GM23338 (cell line): ENCODE measurements at regions not wholly inside any gene's neighbourhood (a gene's known extent, or its start where the extent isn't known, plus 50 kb on each side); places are given as distances from the start of the nearest gene placed in this dataset.

Experiments used
- ATAC-seq: fragments of 200-7000 bp; cut with Tn5 transposase; 3 replicates; pipeline ENCODE4 v1.9.1; 2020
- DNase-seq: peaks from one replicate; pipeline ENCODE4 v3.0.0-alpha.2; 2015; ENCODE audit warnings: low spot score
- H2AFZ ChIP-seq: fragments of 200-600 bp; sonication (generic); 2 replicates; pipeline ENCODE4 v1.8.0; 2016; ENCODE audit warnings: antibody characterized with exemption, mild to moderate bottlenecking, moderate library complexity
- H3F3A ChIP-seq: fragments of 200-600 bp; sonication (generic); replicated peaks from 2 replicates; pipeline ENCODE4 v1.8.0; 2017; ENCODE audit warnings: antibody characterized with exemption, mixed run types, low read depth
- H3K27ac ChIP-seq: fragments of 200-600 bp; sonication (generic); 2 replicates; pipeline ENCODE4 v1.6.1; 2016; ENCODE audit warnings: low read depth
- H3K27me3 ChIP-seq: fragments of 200-600 bp; sonication (generic); 2 replicates; pipeline ENCODE4 v1.8.0; 2016; ENCODE audit warnings: mild to moderate bottlenecking, mixed run types, moderate library complexity; ENCODE audit not compliant: insufficient read depth
- H3K36me3 ChIP-seq: fragments of 200-600 bp; sonication (generic); 2 replicates; pipeline ENCODE4 v1.8.0; 2016; ENCODE audit warnings: mild to moderate bottlenecking; ENCODE audit not compliant: insufficient read depth
- H3K4me1 ChIP-seq: fragments of 200-600 bp; sonication (generic); 2 replicates; pipeline ENCODE4 v1.8.0; 2016; ENCODE audit warnings: mild to moderate bottlenecking, moderate library complexity; ENCODE audit not compliant: insufficient read depth
- H3K4me2 ChIP-seq: fragments of 200-600 bp; sonication (generic); 2 replicates; pipeline ENCODE4 v1.7.1; 2017; ENCODE audit warnings: mixed run types
- H3K4me3 ChIP-seq: fragments of 200-600 bp; sonication (generic); 2 replicates; pipeline ENCODE4 v1.6.1; 2016; ENCODE audit warnings: mixed run types
- H3K79me2 ChIP-seq: fragments of 200-600 bp; sonication (generic); replicated peaks from 2 replicates; pipeline ENCODE4 v1.8.0; 2017; ENCODE audit warnings: mild to moderate bottlenecking; ENCODE audit not compliant: insufficient read depth
- H3K9me2 ChIP-seq: fragments of 200-600 bp; sonication (generic); 2 replicates; pipeline ENCODE4 v1.8.0; 2017; ENCODE audit not compliant: insufficient read depth
- H4K20me1 ChIP-seq: fragments of 200-600 bp; sonication (generic); replicated peaks from 2 replicates; pipeline ENCODE4 v1.8.0; 2017; ENCODE audit warnings: mild to moderate bottlenecking; ENCODE audit not compliant: insufficient read depth
- H3K27ac Mint-ChIP-seq: 2 replicates; pipeline ENCODE4 v1.8.0; 2020; ENCODE audit warnings: inconsistent platforms, mild to moderate bottlenecking, moderate library complexity, mixed read lengths
- H3K27me3 Mint-ChIP-seq: 3 replicates; pipeline ENCODE4 v1.8.0; 2022; ENCODE audit warnings: low read depth, mild to moderate bottlenecking, moderate library complexity, mixed read lengths, inconsistent platforms; ENCODE audit not compliant: insufficient read depth, poor library complexity
- H3K36me3 Mint-ChIP-seq: 3 replicates; pipeline ENCODE4 v1.8.0; 2021; ENCODE audit warnings: low read depth, mild to moderate bottlenecking, inconsistent platforms, moderate library complexity, mixed read lengths
- H3K4me1 Mint-ChIP-seq: 3 replicates; pipeline ENCODE4 v1.8.0; 2020; ENCODE audit warnings: mild to moderate bottlenecking, inconsistent platforms, mixed read lengths
- H3K4me3 Mint-ChIP-seq: 3 replicates; pipeline ENCODE4 v1.8.0; 2021; ENCODE audit warnings: moderate library complexity, mild to moderate bottlenecking, inconsistent platforms, mixed read lengths
- H3K9me3 Mint-ChIP-seq: 3 replicates; pipeline ENCODE4 v1.8.0; 2020; ENCODE audit warnings: moderate library complexity, mild to moderate bottlenecking, inconsistent platforms, mixed read lengths
- CREB1 ChIP-seq: fragments of 250-450 bp; sonication (Bioruptor Pico); IDR thresholded peaks from 2 replicates; pipeline ENCODE4 v1.5.0; 2020; ENCODE audit warnings: low read depth, mild to moderate bottlenecking, moderate library complexity
- EZH2 ChIP-seq: fragments of 200-600 bp; sonication (generic); IDR thresholded peaks from one replicate; pipeline ENCODE4 v1.8.0; 2017; ENCODE audit warnings: antibody characterized with exemption, mild to moderate bottlenecking, low read depth; ENCODE audit not compliant: unreplicated experiment
- EZH2phosphoT487 ChIP-seq: fragments of 200-600 bp; sonication (generic); IDR thresholded peaks from one replicate; pipeline ENCODE4 v1.8.1; 2018; ENCODE audit warnings: antibody characterized with exemption; ENCODE audit not compliant: unreplicated experiment
- NANOG ChIP-seq: IDR thresholded peaks from 2 replicates; pipeline ENCODE4 v1.6.1; 2016; ENCODE audit warnings: antibody characterized with exemption, borderline replicate concordance
- POLR2AphosphoS5 ChIP-seq: IDR thresholded peaks from 2 replicates; pipeline ENCODE4 v1.6.1; 2016; ENCODE audit warnings: antibody characterized with exemption, low read depth
- ZNF114 ChIP-seq: fragments of 250-450 bp; sonication (Bioruptor Pico); IDR thresholded peaks from 2 replicates; pipeline ENCODE4 v1.5.0; 2020; ENCODE audit warnings: mild to moderate bottlenecking, moderate library complexity
- ZNF331 ChIP-seq: fragments of 250-450 bp; sonication (Bioruptor Pico); IDR thresholded peaks from 2 replicates; pipeline ENCODE4 v1.5.0; 2020; ENCODE audit warnings: low read depth, mild to moderate bottlenecking, moderate library complexity
- TF ChIP-seq, protein P1 (sequence below): IDR thresholded peaks from 2 replicates; pipeline ENCODE4 v1.6.1; 2016; ENCODE audit warnings: antibody characterized with exemption
- TF ChIP-seq, protein P2 (sequence below): IDR thresholded peaks from one replicate; pipeline ENCODE4 v1.6.1; 2018; ENCODE audit warnings: antibody characterized with exemption; ENCODE audit not compliant: unreplicated experiment
- TF ChIP-seq, protein P3 (sequence below): fragments of 250-450 bp; sonication (Bioruptor Pico); IDR thresholded peaks from 2 replicates; pipeline ENCODE4 v1.5.0; 2020; ENCODE audit warnings: mild to moderate bottlenecking, moderate library complexity

DNA sequence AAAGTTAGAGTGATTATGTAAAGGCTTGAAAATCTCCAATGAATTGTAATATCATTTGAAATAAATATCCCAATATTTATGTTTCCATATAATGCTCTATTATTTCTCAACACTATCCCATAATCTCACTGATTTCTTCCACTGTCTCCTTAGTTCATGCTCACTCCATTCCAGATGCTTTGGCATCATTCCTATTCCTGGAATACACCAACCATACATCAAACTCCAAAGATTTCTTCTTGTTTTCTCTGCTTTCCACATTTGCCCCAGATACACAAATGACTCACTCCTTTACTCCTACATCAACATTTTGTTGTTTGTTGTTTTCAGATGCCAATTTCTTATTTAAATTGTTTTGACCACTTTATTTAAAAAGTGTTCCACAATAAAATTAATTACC lies 1390.8 kb downstream of the ZPLD1 start:
- Mint-ChIP-seq H3K27ac (no peak overlapping the region), H3K4me1 (peaks cover 3% of the 10 kb centered on the region; the same call in 2 of the 3 replicates), H3K9me3 (no peaks in the 10 kb centered on the region; the same call in 2 of the 3 replicates), H3K36me3 (no peaks in the 10 kb centered on the region), H3K4me3 (no peak overlapping the region), H3K27me3 (peaks cover 2% of the 10 kb centered on the region)
- H2AFZ ChIP-seq: no peak overlapping the region
- H3K4me1 ChIP-seq: no peaks in the 10 kb centered on the region
- TF ChIP-seq, protein P1, sequence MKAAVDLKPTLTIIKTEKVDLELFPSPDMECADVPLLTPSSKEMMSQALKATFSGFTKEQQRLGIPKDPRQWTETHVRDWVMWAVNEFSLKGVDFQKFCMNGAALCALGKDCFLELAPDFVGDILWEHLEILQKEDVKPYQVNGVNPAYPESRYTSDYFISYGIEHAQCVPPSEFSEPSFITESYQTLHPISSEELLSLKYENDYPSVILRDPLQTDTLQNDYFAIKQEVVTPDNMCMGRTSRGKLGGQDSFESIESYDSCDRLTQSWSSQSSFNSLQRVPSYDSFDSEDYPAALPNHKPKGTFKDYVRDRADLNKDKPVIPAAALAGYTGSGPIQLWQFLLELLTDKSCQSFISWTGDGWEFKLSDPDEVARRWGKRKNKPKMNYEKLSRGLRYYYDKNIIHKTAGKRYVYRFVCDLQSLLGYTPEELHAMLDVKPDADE: no peak
- TF ChIP-seq, protein P2, sequence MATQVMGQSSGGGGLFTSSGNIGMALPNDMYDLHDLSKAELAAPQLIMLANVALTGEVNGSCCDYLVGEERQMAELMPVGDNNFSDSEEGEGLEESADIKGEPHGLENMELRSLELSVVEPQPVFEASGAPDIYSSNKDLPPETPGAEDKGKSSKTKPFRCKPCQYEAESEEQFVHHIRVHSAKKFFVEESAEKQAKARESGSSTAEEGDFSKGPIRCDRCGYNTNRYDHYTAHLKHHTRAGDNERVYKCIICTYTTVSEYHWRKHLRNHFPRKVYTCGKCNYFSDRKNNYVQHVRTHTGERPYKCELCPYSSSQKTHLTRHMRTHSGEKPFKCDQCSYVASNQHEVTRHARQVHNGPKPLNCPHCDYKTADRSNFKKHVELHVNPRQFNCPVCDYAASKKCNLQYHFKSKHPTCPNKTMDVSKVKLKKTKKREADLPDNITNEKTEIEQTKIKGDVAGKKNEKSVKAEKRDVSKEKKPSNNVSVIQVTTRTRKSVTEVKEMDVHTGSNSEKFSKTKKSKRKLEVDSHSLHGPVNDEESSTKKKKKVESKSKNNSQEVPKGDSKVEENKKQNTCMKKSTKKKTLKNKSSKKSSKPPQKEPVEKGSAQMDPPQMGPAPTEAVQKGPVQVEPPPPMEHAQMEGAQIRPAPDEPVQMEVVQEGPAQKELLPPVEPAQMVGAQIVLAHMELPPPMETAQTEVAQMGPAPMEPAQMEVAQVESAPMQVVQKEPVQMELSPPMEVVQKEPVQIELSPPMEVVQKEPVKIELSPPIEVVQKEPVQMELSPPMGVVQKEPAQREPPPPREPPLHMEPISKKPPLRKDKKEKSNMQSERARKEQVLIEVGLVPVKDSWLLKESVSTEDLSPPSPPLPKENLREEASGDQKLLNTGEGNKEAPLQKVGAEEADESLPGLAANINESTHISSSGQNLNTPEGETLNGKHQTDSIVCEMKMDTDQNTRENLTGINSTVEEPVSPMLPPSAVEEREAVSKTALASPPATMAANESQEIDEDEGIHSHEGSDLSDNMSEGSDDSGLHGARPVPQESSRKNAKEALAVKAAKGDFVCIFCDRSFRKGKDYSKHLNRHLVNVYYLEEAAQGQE: no peak
- TF ChIP-seq EZH2 (no peak), ZNF114 (CRISPR knock-in tag) (no peak), POLR2AphosphoS5 (no peak), NANOG (no peak), CREB1 (CRISPR knock-in tag) (no peak), ZNF331 (CRISPR knock-in tag) (no peak), EZH2phosphoT487 (no peak)
- TF ChIP-seq, protein P3, sequence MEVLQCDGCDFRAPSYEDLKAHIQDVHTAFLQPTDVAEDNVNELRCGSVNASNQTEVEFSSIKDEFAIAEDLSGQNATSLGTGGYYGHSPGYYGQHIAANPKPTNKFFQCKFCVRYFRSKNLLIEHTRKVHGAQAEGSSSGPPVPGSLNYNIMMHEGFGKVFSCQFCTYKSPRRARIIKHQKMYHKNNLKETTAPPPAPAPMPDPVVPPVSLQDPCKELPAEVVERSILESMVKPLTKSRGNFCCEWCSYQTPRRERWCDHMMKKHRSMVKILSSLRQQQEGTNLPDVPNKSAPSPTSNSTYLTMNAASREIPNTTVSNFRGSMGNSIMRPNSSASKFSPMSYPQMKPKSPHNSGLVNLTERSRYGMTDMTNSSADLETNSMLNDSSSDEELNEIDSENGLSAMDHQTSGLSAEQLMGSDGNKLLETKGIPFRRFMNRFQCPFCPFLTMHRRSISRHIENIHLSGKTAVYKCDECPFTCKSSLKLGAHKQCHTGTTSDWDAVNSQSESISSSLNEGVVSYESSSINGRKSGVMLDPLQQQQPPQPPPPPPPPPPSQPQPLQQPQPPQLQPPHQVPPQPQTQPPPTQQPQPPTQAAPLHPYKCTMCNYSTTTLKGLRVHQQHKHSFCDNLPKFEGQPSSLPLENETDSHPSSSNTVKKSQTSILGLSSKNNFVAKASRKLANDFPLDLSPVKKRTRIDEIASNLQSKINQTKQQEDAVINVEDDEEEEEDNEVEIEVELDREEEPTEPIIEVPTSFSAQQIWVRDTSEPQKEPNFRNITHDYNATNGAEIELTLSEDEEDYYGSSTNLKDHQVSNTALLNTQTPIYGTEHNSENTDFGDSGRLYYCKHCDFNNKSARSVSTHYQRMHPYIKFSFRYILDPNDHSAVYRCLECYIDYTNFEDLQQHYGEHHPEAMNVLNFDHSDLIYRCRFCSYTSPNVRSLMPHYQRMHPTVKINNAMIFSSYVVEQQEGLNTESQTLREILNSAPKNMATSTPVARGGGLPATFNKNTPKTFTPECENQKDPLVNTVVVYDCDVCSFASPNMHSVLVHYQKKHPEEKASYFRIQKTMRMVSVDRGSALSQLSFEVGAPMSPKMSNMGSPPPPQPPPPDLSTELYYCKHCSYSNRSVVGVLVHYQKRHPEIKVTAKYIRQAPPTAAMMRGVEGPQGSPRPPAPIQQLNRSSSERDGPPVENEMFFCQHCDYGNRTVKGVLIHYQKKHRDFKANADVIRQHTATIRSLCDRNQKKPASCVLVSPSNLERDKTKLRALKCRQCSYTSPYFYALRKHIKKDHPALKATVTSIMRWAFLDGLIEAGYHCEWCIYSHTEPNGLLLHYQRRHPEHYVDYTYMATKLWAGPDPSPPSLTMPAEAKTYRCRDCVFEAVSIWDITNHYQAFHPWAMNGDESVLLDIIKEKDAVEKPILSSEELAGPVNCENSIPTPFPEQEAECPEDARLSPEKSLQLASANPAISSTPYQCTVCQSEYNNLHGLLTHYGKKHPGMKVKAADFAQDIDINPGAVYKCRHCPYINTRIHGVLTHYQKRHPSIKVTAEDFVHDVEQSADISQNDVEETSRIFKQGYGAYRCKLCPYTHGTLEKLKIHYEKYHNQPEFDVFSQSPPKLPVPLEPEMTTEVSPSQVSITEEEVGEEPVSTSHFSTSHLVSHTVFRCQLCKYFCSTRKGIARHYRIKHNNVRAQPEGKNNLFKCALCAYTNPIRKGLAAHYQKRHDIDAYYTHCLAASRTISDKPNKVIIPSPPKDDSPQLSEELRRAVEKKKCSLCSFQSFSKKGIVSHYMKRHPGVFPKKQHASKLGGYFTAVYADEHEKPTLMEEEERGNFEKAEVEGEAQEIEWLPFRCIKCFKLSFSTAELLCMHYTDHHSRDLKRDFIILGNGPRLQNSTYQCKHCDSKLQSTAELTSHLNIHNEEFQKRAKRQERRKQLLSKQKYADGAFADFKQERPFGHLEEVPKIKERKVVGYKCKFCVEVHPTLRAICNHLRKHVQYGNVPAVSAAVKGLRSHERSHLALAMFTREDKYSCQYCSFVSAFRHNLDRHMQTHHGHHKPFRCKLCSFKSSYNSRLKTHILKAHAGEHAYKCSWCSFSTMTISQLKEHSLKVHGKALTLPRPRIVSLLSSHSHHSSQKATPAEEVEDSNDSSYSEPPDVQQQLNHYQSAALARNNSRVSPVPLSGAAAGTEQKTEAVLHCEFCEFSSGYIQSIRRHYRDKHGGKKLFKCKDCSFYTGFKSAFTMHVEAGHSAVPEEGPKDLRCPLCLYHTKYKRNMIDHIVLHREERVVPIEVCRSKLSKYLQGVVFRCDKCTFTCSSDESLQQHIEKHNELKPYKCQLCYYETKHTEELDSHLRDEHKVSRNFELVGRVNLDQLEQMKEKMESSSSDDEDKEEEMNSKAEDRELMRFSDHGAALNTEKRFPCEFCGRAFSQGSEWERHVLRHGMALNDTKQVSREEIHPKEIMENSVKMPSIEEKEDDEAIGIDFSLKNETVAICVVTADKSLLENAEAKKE (CRISPR knock-in tag): no peak
- no peaks in the 10 kb centered on the region for H4K20me1 ChIP-seq
- no peak overlapping the region for H3K4me3 ChIP-seq
- no peaks in the 10 kb centered on the region for H3F3A ChIP-seq
- no peaks in the 10 kb centered on the region for H3K36me3 ChIP-seq
- ATAC-seq: no peak
- H3K27ac ChIP-seq: no peak overlapping the region
- H3K4me2 ChIP-seq: no peak overlapping the region
- DNase-seq: no peak
- H3K27me3 ChIP-seq: no peaks in the 10 kb centered on the region
- H3K79me2 ChIP-seq: no peaks in the 10 kb centered on the region
- no peaks in the 10 kb centered on the region for H3K9me2 ChIP-seq
